SU-DHL-6 (cell line): ENCODE measurements at regions not wholly inside any gene's neighbourhood (a gene's known extent, or its start where the extent isn't known, plus 50 kb on each side); places are given as distances from the start of the nearest gene placed in this dataset.

Source experiments
- CTCF ChIP-seq: fragments of 200-600 bp; sonication (generic); IDR thresholded peaks from one replicate; pipeline ENCODE4 v1.5.1; 2017; ENCODE audit warnings: antibody characterized with exemption, mild to moderate bottlenecking, low read length, moderate library complexity; ENCODE audit not compliant: insufficient read depth, poor library complexity, severe bottlenecking
- EZH2phosphoT487 ChIP-seq: fragments of 200-600 bp; sonication (generic), shearing (Covaris generic); conservative IDR thresholded peaks from 2 replicates; pipeline ENCODE4 v1.6.1; 2018; ENCODE audit warnings: mild to moderate bottlenecking, antibody characterized with exemption, low read length, moderate library complexity, mixed read lengths

GRCh38 chr1:157448636-157449035 lies 103.7 kb downstream of the FCRL5 start:
- no peak for TF ChIP-seq CTCF
- no peak for TF ChIP-seq EZH2phosphoT487
